Forelimb muscle (tissue), 1 donor: ENCODE measurements at regions not wholly inside any gene's neighbourhood (a gene's known extent, or its start where the extent isn't known, plus 50 kb on each side); places are given as distances from the start of the nearest gene placed in this dataset.

ENCODE experiments used
- DNase-seq: peaks from one replicate; pipeline ENCODE4 v3.0.0-alpha.2; 2013; ENCODE audit warnings: low read depth

GRCh38 chr2:117714110-117714509, 100.4 kb upstream of the DDX18 start:
- DNase-seq = no peak

GRCh38 chr2:117714745-117715417, 99.6 kb upstream of the DDX18 start:
- no peak for DNase-seq

DNA sequence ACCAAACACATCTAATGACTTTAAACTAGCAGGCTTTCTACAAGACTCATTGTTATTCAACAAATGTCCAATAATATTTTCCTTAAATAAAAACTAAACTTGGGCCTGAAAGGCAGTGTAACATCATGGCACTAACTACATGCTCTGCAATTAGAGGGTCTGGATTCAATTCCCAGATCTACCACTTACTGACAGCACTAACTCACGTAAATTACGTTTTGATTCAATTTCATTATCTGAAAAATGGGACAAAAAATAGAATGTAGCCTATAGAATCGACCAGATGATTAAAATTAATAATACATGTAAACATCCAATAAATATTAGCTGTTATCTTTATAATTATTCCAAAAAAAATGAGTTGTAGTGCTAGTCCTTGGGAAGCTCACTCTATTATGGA, 98.0 kb upstream of the DDX18 start:
- no peak for DNase-seq

GRCh38 chr2:117717072-117717471, 97.4 kb upstream of the DDX18 start:
- DNase-seq = no peak

GRCh38 chr2:117718048-117718447, 96.4 kb upstream of the DDX18 start:
- DNase-seq = no peak

DNA sequence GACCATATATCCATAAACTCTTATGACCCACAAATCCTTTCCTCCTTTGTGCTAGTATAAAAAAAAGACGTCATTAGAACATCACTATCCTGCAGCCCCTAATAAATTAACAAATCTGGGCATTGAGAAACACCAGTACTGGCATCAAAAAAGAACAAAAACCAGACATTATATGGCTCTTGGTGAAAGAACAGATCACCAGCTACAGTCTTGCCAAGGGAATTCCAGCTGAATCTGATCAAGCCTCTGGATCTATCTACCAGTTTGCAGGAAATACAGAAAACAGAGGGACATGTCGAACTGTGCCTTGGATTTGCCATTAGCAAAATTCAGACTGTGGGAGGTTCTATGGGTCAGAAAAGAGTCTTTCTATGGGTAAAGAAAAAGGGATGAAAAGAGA, 93.7 kb upstream of the DDX18 start:
- DNase-seq = no peak

DNA sequence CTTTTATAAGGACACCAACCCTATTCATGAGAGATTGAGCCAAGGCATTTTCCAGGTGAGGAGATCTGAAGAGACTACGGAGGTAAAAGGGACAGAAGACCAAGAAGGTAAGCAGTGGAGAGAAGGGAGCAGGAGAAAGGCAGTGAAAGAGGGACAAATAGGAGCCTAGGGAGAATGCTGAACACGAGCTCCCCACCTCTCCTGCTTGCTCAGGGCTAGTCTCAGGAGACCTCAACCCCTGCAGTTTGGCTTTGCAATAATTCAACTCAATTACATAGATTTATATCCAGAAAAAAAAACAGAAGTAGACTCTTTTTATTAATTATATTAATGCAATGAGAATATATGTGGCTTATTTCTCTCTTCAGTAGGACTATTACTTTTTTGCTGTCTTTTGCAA, 91.0 kb upstream of the DDX18 start:
- DNase-seq = no peak

GRCh38 chr2:117723888-117724434, 90.5 kb upstream of the DDX18 start:
- DNase-seq = no peak

- DNase-seq = no peak
Measured at GRCh38 chr2:117726747-117727146, 87.7 kb upstream of the DDX18 start.

DNA sequence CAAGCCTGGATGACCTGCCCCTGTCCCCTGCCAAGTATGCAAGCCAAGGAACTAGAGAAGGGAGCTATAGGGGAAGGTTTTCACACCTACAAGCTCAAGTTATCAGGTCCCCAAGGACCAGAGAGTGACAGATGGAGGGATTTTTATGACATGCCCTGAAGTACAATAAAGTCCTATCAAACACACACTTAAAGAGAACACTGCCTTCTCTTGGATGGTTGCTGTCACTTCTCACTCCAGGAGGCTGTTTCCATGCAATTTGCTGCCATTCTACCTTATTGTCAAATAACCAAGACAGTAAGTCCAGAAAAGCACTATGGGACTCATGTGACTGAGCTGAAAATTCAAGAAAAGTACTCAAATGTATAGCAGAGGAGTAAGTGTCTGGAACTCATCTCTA, 76.6 kb upstream of the DDX18 start:
- DNase-seq = no peak

GRCh38 chr2:117738991-117739839, 75.3 kb upstream of the DDX18 start:
- no peak for DNase-seq

- no peak for DNase-seq
Measured at GRCh38 chr2:117745537-117745936, 69.0 kb upstream of the DDX18 start.

DNA sequence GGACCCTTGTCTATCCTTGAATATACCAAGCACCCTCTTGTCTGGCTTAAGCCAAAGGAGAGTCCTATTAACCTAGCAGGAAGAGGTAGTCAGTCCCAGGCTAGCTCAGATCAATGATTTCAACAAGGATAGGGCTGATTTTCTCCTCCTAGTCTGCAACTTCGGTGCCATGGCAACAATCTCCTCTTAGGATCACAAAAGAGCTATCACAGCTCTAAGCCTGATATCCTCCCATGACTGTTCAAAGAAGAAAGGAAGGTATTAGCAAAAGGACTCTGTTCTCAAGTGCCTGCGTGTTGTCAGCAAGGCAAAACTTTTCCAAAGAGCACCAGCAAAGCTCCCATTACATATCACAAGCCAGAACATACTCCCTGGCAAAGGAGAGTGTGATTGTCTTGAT, 58.7 kb upstream of the DDX18 start:
- DNase-seq = no peak

GRCh38 chr2:117760916-117761315, 53.6 kb upstream of the DDX18 start:
- no peak for DNase-seq

DNA sequence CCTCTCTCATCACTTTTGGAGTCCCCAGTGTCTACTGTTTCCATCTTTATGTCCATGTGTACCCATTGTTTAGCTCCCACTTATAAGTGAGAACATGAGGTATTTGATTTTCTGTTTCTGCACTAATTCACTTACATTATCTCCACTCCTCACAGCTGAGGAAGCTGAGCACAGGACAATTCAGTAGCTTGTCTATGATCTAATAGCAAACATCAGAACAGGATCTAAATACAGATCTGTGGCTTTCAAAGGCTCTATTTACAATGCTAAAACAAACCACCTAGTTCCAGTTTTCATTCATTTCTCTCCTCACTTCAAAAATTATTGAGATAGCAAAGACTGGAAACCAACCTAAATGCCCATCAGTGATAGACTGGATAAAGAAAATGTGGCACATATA, 52.0 kb upstream of the DDX18 start:
- DNase-seq = no peak

- DNase-seq = no peak
Measured at GRCh38 chr2:117763804-117764203, 50.7 kb upstream of the DDX18 start.
